Endodermal cell (in vitro differentiated cells): ENCODE measurements at regions not wholly inside any gene's neighbourhood (a gene's known extent, or its start where the extent isn't known, plus 50 kb on each side); places are given as distances from the start of the nearest gene placed in this dataset.

Source experiments
- DNase-seq: peaks from one replicate; pipeline ENCODE4 v3.0.0-alpha.2; 2017
- H3K27ac ChIP-seq: 2 replicates; pipeline ENCODE4 v1.5.1; 2013; ENCODE audit warnings: mild to moderate bottlenecking, low read depth, low read length, moderate library complexity
- H3K27me3 ChIP-seq: 2 replicates; pipeline ENCODE4 v1.6.1; 2013; ENCODE audit warnings: mild to moderate bottlenecking, low read length, moderate library complexity; ENCODE audit not compliant: insufficient read depth, control insufficient read depth, poor library complexity, severe bottlenecking
- H3K36me3 ChIP-seq: 2 replicates; pipeline ENCODE4 v1.7.0; 2013; ENCODE audit warnings: mild to moderate bottlenecking, low read length, moderate library complexity; ENCODE audit not compliant: control insufficient read depth, insufficient read depth
- H3K4me1 ChIP-seq: one replicate; pipeline ENCODE4 v1.7.0; 2013; ENCODE audit warnings: low read length; ENCODE audit not compliant: control insufficient read depth, insufficient read depth
- H3K4me3 ChIP-seq: 2 replicates; pipeline ENCODE4 v1.5.1; 2013; ENCODE audit warnings: mild to moderate bottlenecking, low read length, moderate library complexity
- H3K9ac ChIP-seq: 2 replicates; pipeline ENCODE4 v1.6.1; 2013; ENCODE audit warnings: mild to moderate bottlenecking, low read length, moderate library complexity; ENCODE audit not compliant: poor library complexity, severe bottlenecking; ENCODE audit errors: extremely low read depth
- H3K9me3 ChIP-seq: 2 replicates; pipeline ENCODE4 v1.6.1; 2013; ENCODE audit warnings: mild to moderate bottlenecking, low read length, moderate library complexity; ENCODE audit not compliant: control insufficient read depth
- H3K27ac Mint-ChIP-seq: 2 replicates; pipeline ENCODE4 v1.8.0; 2020; ENCODE audit warnings: mixed read lengths
- H3K27me3 Mint-ChIP-seq: 2 replicates; pipeline ENCODE4 v1.8.0; 2021; ENCODE audit warnings: mild to moderate bottlenecking, mixed read lengths; ENCODE audit not compliant: insufficient read depth
- H3K36me3 Mint-ChIP-seq: 2 replicates; pipeline ENCODE4 v1.8.0; 2020; ENCODE audit warnings: low read depth, mixed read lengths
- H3K4me1 Mint-ChIP-seq: 2 replicates; pipeline ENCODE4 v1.8.0; 2020; ENCODE audit warnings: mixed read lengths
- H3K4me3 Mint-ChIP-seq: 2 replicates; pipeline ENCODE4 v1.8.0; 2020; ENCODE audit warnings: mild to moderate bottlenecking, moderate library complexity, mixed read lengths
- H3K9me3 Mint-ChIP-seq: 2 replicates; pipeline ENCODE4 v1.8.0; 2020; ENCODE audit warnings: mild to moderate bottlenecking, mixed read lengths
- CTCF ChIP-seq: fragments of 200-600 bp; sonication (generic); conservative IDR thresholded peaks from 2 replicates; pipeline ENCODE4 v1.5.0; 2021; ENCODE audit warnings: antibody characterized with exemption, mild to moderate bottlenecking
- WGBS, 2 experiments: methylation state at CpG; one replicate each; pipeline versions ENCODE4 v1.1.5 to v1.1.7; 2013; ENCODE audit warnings: missing lambda C conversion rate in 2 of 2, mixed read lengths in 1 of 2; ENCODE audit not compliant: insufficient coverage in 1 of 2, insufficient read length in 1 of 2; 5-methylcytosine and 5-hydroxymethylcytosine counted together

GRCh38 chr11:70541699-70542098, 143.4 kb downstream of the CTTN start:
- H3K9ac ChIP-seq = no peak overlapping the region
- no peak overlapping the region for H3K27ac Mint-ChIP-seq
- 95 to 96% methylated on average over 3 to 5 of the region's 5 CpGs for WGBS, 2 experiments

GRCh38 chr11:70542406-70542805, 144.1 kb downstream of the CTTN start:
- 90 to 98% methylated on average over 5 to 6 of the region's 6 CpGs for WGBS, 2 experiments
- H3K4me3 Mint-ChIP-seq = no peak overlapping the region
- H3K4me1 Mint-ChIP-seq = peaks cover 9% of the 10 kb centered on the region
- Histone ChIP-seq H3K27ac (no peak overlapping the region), H3K9ac (no peak overlapping the region), H3K9me3 (no peaks in the 10 kb centered on the region), H3K27me3 (no peaks in the 10 kb centered on the region), H3K4me3 (no peak overlapping the region), H3K36me3 (no peaks in the 10 kb centered on the region), H3K4me1 (no peaks in the 10 kb centered on the region)
- no peaks in the 10 kb centered on the region for H3K36me3 Mint-ChIP-seq
- DNase-seq = no peak
- no peaks in the 10 kb centered on the region for H3K27me3 Mint-ChIP-seq
- H3K9me3 Mint-ChIP-seq = no peaks in the 10 kb centered on the region
- TF ChIP-seq CTCF = no peak
- no peak overlapping the region for H3K27ac Mint-ChIP-seq

More at GRCh38 chr11:70541699-70542098, 143.4 kb downstream of the CTTN start:
- Histone ChIP-seq H3K27ac (no peak overlapping the region), H3K4me3 (no peak overlapping the region), H3K9me3 (no peaks in the 10 kb centered on the region), H3K27me3 (no peaks in the 10 kb centered on the region), H3K36me3 (no peaks in the 10 kb centered on the region), H3K4me1 (no peaks in the 10 kb centered on the region)
- no peak for TF ChIP-seq CTCF
- H3K9me3 Mint-ChIP-seq = no peaks in the 10 kb centered on the region
- DNase-seq = no peak
- H3K36me3 Mint-ChIP-seq = no peaks in the 10 kb centered on the region
- H3K27me3 Mint-ChIP-seq = no peaks in the 10 kb centered on the region
- peaks cover 6% of the 10 kb centered on the region for H3K4me1 Mint-ChIP-seq
- H3K4me3 Mint-ChIP-seq = no peak overlapping the region

GRCh38 chr11:70542811-70543210, 144.5 kb downstream of the CTTN start:
- Mint-ChIP-seq H3K4me1 (peaks cover 12% of the 10 kb centered on the region), H3K36me3 (no peaks in the 10 kb centered on the region), H3K9me3 (no peaks in the 10 kb centered on the region), H3K4me3 (no peak overlapping the region), H3K27me3 (no peaks in the 10 kb centered on the region), H3K27ac (no peak overlapping the region)
- Histone ChIP-seq H3K9ac (no peak overlapping the region), H3K9me3 (no peaks in the 10 kb centered on the region), H3K27me3 (no peaks in the 10 kb centered on the region), H3K4me1 (no peaks in the 10 kb centered on the region), H3K36me3 (no peaks in the 10 kb centered on the region), H3K27ac (no peak overlapping the region), H3K4me3 (no peak overlapping the region)
- no peak for DNase-seq
- WGBS, 2 experiments = 94% methylated on average over 3 to 12 of the region's 12 CpGs
- TF ChIP-seq CTCF = no peak
